SIG-M5 treated with dmso at 0.1 percent for 504 hours (cell line): ENCODE measurements at regions not wholly inside any gene's neighbourhood (a gene's known extent, or its start where the extent isn't known, plus 50 kb on each side); places are given as distances from the start of the nearest gene placed in this dataset.

Experiments
- DNase-seq: peaks from one replicate; lab custom pipeline; 2025; ENCODE audit not compliant: unreplicated experiment; lab: John Stamatoyannopoulos, UW

DNA sequence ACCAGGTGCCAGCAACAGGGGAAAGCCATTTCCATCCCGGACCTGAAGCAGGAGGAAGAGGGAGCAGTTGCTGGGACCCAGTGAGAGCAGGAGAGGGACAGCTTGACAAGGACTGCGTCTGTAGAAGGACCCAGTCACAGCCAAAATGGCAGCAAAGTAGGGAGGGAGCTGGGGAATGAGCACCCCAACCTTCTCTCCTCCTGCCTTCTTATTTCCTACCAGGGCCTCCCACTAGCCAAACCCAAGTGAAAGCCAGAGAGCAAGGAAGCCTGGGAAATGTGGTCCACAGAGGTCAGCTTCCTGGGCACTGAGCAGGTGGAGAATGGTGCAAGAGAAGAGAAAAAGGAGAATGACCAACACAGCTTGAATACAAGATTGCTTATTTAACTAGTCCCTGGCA lies 108.5 kb upstream of the MYL2 start:
- DNase-seq = no peak

DNA sequence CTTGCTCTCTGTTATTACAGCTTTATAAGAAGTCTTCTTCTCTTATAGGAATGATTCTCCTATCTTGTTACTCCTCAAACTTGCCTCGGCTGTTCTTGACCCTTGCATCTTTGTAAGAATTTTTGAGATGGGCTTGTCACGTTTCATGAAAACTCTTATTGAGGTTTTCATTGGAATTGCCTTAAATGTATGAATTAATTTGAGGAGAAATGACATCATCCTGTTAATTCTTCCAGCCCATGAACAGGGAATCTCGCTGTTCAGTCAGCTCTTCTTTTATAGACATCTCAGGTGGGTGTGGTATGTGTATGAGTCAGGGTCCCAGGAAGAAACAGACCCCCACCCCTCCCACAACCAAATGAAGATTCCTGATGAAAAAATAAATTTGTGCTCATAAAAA lies 107.1 kb upstream of the MYL2 start:
- DNase-seq = no peak

DNA sequence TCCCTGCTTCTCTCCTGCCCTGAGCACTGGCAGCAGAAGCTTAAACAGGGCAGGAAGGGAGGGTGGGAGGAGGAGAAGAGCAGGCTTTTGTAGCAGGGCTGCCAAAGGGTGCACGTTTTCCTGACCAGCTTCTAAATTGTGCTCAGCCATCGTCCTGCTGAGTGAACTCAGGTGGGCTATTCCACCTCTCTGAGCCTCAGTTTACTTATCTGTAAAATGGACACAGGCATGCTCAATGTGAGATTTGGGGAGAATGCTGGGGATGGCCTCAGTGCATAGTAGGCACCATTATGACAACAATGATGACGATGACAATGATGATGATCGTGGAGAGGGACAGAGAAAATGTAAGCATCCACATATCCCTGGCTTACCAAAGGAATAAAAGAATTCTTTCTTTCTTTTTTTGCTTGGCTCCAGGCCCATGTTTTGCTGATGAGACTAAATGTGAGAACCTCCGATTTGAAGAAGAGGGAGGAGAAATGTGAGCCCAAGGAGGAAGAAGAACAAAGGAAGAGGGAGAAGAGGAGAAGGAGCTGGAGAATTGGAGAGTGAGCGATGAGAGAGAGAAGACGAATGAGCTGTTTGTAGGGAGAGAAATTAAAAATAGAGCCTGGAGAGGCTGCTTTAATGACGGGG lies 105.5 kb upstream of the MYL2 start:
- no peak for DNase-seq

DNA sequence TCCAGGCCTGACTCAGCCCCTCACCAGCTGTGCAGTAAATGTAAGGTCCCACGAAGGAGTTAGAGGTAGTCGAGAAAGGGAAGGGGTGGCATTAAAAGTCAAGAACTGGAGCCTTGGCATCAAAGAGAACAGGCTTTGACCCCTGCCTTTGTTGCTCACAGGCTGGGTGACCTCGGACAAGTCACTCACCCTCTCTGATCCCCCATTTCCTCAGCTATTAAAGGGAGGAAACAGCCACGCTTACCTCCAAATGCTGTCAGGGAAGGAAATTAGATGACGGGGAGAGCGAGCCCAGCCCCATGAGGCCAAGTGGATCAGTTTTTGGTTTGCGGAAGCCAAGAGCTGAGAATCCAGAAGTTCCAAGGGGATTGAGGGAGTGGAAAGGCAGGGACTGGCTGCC lies 104.9 kb upstream of the MYL2 start:
- no peak for DNase-seq

DNA sequence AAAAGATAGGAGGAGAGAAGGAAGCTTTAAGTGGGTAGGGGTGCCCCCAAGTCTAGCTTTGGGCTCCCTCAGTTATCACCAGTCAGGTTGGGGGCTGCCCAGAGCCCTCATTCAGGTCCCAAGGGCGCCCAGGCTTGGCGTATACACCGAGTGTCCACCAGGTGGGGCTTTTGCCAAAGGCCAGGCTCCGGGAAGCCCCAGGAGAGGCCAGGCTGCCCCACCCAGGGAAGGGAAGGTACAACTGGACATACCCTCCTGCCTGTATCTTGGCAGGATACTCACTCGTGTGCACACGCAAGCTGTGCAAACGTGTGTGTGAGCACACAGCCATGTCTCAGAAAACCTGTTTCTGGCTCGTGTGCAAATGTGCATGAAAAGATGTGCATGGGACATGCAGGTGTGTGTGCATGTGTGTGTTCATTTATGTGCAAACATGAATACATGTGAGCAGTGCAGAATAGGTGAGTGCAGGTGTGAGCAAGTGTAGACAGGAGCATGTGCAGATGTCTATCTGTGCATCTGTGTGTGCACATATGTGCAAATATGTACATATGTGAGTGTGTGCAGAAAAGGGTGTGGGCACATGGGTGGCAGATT lies 103.9 kb upstream of the MYL2 start:
- DNase-seq = peak; percentile 49

DNA sequence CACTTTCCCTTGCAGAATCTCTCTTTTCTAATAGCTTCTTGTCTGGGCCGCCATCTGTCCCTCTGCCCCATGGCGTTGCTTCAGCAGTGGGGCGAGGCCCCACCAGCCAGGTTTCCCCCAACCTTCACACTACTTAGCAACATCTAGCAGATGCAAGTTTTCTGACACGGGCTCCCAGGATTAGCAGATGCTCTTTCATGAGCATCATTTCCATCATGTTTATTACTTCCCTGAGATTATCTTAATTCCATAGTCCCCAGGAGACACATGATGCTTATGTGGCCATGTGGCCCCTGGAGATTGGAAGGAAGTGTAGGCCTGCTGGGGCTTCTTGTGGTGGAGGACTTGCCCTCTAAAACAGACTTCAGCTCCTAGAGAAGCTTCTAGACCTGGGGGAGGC lies 102.0 kb upstream of the MYL2 start:
- no peak for DNase-seq

DNA sequence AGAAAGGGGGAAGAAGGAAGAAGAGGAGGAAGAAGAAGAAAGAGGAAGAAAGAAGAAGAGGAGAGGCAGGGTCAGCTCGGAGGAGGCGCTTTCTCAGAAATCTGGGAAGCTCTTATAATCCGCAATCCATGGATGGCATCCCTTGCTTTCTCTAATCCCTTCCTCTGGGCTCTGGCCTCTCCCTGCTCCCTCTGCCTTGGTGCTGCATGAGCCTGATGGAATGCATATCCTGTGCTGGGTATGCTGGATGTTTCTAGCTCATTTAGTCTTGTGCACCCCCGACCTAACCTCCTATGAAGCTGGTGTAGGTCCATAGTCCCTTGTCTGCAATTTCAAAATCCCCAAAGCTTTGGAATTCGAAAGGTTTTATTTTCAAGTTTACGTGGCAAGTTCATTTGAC lies 94.2 kb upstream of the MYL2 start:
- DNase-seq = no peak

DNA sequence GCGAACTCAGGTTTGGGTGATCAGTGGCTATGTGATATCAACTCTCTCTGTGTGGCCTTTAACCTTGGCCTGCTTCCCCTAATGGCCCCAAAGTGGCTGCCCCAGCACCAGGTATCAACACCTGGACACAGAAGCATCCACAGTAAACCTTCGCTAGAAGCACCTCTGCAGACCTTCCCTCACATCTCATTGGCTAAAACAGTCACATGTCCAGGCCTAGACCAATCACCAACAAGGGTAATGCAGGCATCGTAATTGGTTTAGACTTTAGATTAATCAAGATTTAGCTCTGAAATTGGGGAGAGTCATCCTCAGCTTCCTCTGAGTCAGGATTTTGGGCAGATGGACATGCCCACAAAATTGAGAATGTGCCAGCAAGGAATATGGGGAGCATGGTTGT lies 92.5 kb upstream of the MYL2 start:
- DNase-seq = no peak

DNA sequence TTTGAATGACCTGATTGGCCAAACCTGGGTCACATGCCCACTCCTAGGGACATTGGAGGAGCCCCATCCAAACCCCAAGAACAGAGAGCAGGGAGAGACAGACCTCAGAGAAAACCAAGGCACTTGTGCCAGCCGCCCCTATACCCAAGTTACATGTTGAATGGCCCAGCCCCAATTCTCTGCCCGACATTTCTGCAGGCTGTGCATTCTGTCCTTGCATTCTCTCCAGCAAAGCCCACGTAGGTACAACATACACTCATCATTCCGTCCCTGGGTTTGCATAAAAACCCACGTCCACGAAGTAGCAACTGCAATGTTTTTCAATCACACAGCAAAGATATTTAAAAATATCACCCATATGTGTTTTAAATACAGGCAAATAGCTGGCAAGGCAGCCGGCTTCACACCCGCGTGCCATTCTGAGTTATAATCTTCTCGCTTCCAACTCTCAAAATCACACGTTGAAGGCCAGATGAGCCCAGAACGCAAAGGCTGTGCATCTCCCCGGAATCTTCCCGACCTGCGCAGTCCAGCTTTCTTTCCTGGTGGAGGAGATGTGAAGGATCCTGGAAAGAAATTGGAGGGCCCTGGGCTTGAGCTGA lies 91.7 kb upstream of the MYL2 start:
- no peak for DNase-seq

DNA sequence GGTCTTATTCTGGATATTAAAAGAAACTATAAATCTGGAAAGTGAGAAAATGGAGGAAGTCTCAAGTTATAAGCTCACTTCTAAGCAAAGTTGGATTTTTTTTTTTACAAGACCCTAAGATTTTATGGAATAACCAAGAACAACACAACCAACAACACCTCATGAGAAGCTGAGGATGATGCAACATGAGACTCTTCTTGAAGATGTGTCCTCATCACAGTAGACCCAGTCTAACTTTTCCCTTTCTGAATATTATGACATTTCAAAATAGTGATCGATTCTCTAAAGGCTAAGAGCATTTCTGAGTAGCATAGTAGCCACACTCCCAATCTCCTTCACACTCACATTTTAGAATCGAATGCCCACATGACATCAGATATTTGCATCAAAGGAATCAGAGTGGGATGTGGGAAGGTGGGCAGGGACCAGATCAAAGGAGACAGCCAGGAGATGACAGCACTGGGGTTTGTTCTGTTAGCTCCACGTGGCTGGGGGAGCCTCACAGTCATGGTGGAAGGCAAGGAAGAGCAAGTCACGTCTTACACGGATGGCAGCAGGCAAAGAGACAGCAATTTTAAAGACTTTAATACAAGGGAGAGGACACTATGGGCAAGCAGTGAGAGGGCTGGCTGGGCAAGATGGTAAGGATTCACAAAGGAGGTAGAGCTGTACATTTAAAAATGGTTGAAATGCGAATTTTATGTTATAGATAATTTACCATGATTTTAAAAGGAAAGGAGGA lies 90.7 kb upstream of the MYL2 start:
- no peak for DNase-seq

DNA sequence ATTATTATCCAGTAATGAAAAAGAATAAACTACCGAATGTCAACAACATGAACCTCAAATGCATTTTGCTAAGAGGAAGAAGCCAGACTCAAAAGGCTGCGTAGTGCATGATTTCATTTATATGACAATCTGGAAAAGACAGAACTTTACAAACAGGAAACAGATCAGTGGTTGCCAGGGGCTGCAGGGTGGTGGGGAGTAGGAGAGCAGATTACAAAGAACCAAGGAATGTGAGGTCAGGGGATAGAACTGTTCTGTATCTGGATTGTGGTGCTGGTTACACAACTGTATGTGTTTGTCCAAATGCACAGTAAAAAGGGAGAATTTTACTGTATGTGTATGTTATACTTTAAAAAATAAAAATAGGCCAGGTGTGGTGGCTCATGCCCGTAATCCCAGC lies 89.7 kb upstream of the MYL2 start:
- no peak for DNase-seq

DNA sequence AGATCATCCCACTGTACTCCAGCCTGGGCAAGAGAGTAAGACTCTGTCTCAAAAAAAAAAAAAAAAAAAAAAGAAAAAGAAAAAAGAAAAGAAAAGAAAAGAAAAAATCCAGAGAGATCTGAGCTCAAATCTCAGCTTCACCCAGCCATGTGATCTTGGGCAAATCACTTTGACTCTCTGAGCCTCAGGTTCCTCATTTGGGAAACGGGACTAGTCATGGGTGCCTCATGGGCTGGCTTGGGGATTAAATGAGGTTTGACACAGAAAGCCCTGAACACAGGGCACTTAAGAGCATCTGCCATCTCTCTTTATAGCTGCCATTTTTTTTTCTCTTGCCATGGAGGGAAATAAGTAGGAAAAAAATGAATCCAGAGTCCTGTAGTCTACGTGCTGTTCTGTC lies 86.2 kb upstream of the MYL2 start:
- no peak for DNase-seq

DNA sequence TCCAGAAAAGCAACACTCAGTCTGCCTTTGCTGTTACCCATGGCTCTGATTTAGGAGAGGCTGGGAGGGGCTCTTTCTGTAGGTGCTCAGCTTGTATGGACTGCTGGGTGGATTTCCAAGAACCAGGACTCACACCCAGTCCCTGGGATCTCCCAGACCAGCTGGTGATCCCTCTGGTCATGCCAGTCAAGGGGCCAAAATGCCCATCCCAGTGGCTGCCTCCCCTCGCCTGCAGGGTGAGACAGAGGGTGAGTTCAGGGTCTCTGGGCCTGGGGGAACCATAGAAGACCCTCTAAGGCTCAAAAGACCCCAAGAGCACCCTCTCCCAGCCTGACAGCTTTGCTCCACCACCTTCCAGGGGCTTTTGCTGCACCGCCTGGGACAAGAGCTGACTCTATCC lies 78.6 kb upstream of the MYL2 start:
- DNase-seq = no peak

DNA sequence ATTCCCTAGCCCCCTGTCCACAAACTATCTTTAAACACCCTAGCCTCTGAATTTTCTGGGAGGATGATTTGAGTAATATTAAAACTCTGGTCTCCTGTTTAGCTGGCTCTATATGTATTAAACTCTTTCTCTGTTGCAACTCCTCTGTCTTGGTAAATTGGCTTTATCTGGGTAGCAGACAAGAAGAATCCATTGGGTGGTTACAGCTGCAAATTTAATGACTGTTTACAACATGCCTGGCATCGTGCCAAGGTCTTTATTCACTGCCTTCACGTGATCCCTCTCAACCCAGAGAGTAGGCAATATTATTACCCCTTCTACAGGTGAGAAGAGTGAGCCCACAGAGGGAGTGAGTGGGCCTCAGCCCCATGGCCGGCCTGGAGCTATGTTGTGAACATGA lies 77.8 kb upstream of the MYL2 start:
- no peak for DNase-seq

DNA sequence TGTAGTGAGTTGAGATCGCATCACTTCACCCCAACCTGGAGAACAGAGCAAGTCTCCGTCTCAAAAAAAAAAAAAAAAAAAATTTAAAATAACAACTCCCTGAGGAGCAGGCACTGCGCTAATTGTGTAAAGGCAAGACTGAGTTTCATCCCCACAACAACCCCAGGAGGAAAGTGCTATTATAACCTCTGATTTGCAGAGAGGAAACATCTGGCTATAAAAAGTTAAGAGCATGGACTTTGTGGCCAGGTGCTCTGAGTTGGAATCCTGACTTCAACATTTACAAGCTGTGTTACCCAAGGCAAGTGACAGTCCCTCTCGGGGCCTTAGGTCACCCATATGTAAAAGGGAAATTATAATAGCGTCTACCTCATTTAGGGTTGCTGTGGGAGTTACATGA lies 76.0 kb upstream of the MYL2 start:
- DNase-seq = no peak

DNA sequence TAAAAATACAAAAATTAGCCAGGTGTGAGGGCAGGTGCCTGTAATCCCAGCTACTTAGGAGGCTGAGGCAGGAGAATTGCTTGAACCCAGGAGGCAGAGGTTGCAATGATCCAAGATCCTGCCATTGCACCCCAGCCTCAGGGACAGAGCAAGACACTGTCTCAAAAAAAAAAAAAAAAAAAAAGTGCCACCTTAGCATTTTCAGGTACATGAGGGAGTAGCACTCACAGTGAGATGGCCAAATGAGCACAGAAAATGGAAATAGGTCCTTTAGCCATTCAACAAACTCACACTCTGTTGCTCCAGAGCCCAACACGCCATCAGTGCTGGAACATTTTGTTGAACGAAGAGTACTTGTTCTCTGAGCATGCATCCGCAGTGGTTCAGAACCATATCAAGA lies 75.2 kb upstream of the MYL2 start:
- DNase-seq = no peak

DNA sequence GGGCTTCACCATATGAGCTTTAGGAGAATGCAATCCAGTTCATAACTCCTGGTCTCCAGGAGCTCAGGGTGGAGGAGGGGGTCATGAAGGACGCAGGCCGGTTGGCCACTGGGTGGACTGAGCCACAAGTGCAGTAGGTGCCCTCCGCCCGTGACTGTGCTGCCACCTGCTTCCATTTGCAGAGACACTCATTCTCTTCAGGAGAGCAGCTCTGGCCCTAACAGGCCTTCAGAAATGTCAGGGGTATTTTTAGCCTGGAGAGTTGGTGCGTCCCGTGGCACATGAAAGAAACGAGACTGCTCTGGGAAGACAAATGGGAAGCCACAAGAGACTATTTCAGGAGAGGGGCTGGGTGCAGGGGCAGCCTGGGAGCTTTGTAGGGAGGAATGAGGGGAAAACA lies 74.6 kb upstream of the MYL2 start:
- no peak for DNase-seq

DNA sequence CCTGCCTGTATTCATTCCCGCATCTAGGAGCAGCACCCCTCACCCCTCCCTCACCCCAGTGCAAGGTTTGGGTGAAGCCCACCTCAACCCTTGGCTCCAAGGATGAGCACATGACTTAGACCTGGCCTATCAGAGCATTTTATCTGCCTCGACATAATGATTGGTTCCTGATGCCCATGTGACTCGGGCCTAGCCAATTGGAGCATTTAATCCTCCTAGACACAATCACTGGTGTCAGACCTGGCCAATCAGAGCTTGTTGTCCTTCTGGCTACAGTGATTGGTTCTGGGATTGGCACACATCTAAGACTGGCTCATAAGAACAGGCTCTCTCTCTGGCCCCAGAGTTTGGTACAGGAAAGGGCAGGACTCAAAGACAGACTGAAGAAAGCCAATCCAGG lies 73.1 kb upstream of the MYL2 start:
- DNase-seq = no peak

DNA sequence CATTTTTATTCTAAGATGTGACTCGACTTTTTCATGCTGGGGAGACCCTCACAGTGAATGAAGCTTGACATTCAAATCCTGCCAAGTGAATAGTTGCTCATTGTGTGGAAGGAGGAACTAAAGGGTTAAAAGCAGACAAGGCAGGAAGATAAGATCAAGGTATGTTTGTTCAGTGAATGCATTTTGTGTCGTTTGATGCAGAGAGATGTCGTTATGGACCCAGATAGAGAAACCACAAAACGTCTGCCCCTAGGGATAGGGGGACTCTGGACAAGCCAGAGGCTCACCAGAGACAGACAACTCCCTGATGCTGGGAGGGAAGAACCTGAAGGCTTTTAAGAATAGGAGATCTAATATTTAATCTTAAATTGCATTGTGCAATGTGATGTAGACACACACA lies 72.5 kb upstream of the MYL2 start:
- DNase-seq = no peak

DNA sequence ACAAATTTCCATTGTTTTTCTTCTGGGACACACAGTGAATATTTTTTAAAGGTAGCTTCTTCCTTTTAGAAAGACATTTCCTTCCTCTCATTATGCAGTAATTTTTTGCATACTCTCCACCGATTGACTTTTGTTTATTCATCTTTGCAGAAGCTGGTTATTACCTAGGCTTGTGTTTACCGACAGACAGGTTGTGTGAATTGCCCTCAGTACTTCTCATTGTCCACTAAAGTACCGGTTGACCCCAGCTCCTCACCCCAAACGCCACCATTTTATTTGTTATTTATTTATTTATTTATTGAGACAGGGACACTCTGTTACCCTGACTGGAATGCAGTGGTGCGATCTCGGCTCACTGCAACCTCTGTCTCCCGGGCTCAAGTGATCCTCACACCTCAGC lies 63.4 kb upstream of the MYL2 start:
- no peak for DNase-seq

DNA sequence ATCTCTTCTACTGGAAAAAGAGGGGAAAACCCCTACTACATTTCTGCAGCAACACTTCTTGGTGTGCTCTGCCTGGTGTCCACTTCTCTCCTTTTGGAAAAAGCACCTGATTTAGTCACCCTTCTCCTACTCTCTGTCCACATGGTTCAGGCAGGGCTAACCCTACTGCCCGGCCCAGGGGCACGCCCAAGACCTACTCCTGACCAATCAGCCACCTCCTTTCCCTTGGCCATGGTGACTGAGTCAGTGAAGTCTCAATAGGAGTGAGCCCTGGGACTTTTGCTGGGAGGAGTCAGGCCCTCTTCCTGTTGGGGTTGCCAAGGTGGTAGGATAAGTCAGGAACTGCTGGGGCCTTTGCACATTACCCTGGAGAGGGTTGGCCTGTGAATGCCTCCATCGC lies 52.5 kb upstream of the MYL2 start:
- DNase-seq = no peak

DNA sequence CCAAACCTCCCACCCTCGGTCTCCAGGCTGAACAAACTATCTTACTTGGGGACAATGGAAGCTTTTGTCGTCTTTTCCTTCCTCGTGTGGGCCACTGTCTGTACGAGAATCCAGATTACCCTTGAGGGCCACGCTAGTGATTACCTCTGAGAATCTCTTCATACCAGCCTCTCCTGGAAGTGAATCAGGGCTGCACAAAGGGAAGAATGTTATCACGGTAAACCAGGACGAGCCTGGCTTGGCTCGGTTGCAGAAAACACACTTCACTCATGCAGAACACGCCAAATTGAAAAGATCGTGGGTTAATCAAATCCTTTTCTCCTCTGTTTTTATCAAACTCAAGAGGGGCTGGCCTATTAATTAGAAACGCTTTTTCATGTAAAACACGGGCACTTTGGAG lies 51.6 kb upstream of the MYL2 start:
- no peak for DNase-seq
